Caco-2 (cell line): ENCODE measurements at regions not wholly inside any gene's neighbourhood (a gene's known extent, or its start where the extent isn't known, plus 50 kb on each side); places are given as distances from the start of the nearest gene placed in this dataset.

Experiments
- BruUV-seq: library from RNA; stranded (reverse); fragments of 400-500 nt; replicated peaks from 2 replicates; lab custom pipeline; 2021; lab: Mats Ljungman, UMichigan
- CTCF ChIA-PET: fragments of 300-600 bp; sonication (Branson Sonifier 250); formaldehyde crosslinking; loops from one replicate; lab custom pipeline; 2022; ENCODE audit warnings: antibody characterized with exemption; lab: Charles Lee
- POLR2A ChIA-PET: fragments of 300-600 bp; sonication (Branson Sonifier 250); formaldehyde crosslinking; loops from one replicate; lab custom pipeline; 2022; ENCODE audit warnings: antibody characterized with exemption; lab: Charles Lee
- DNase-seq, 2 experiments: peaks; one replicate each; pipeline versions ENCODE4 v3.0.0 to v3.0.0-alpha.2; 2020 to 2022
- H3K27me3 ChIP-seq: replicated peaks from 2 replicates; pipeline ENCODE4 v1.6.0; 2011; ENCODE audit warnings: low read length; ENCODE audit not compliant: control insufficient read depth, insufficient read depth
- H3K36me3 ChIP-seq: 2 replicates; pipeline ENCODE4 v1.5.1; 2011; ENCODE audit warnings: low read length; ENCODE audit not compliant: control insufficient read depth, insufficient read depth
- H3K4me1 ChIP-seq: fragments of 250-450 bp; sonication (Bioruptor Pico); 2 replicates; pipeline ENCODE4 v1.5.1; 2020; ENCODE audit warnings: mild to moderate bottlenecking
- H3K4me3 ChIP-seq: 2 replicates; pipeline ENCODE4 v1.5.1; 2011; ENCODE audit warnings: low read depth, mild to moderate bottlenecking, control low read depth, low read length
- H3K9me3 ChIP-seq: fragments of 250-450 bp; sonication (Bioruptor Pico); 2 replicates; pipeline ENCODE4 v1.5.1; 2020; ENCODE audit warnings: mild to moderate bottlenecking, moderate library complexity
- H3K27ac Mint-ChIP-seq: one replicate; pipeline ENCODE4 v1.8.0; 2022; ENCODE audit warnings: mixed read lengths; ENCODE audit not compliant: unreplicated experiment
- H3K27me3 Mint-ChIP-seq: one replicate; pipeline ENCODE4 v1.8.0; 2022; ENCODE audit warnings: mixed read lengths; ENCODE audit not compliant: insufficient read depth, unreplicated experiment
- H3K36me3 Mint-ChIP-seq: one replicate; pipeline ENCODE4 v1.8.0; 2022; ENCODE audit warnings: mild to moderate bottlenecking, mixed read lengths; ENCODE audit not compliant: insufficient read depth, unreplicated experiment
- H3K4me1 Mint-ChIP-seq: one replicate; pipeline ENCODE4 v1.8.0; 2022; ENCODE audit warnings: low read depth, mixed read lengths; ENCODE audit not compliant: unreplicated experiment
- H3K4me3 Mint-ChIP-seq: one replicate; pipeline ENCODE4 v1.8.0; 2022; ENCODE audit warnings: mild to moderate bottlenecking, moderate library complexity, mixed read lengths; ENCODE audit not compliant: unreplicated experiment
- H3K9me3 Mint-ChIP-seq: one replicate; pipeline ENCODE4 v1.8.0; 2022; ENCODE audit warnings: mixed read lengths; ENCODE audit not compliant: unreplicated experiment
- intact Hi-C: fragments of 100-400 bp; cut with micrococcal nuclease; formaldehyde crosslinking; loops from one replicate; pipeline ENCODE4 v1.10.0; 2022; ENCODE audit not compliant: unreplicated experiment
- TF ChIP-seq, protein P1 (sequence below), 2 experiments: fragments of 200-600 bp in 1 of 2; IDR thresholded peaks; 1 replicate in 1 of 2; 2 replicates in 1 of 2; pipeline versions ENCODE4 v1.5.1 to v1.8.0; 2011 to 2022; ENCODE audit warnings: antibody characterized with exemption in 1 of 2, control low read depth in 1 of 2, inconsistent platforms in 1 of 2, low read depth in 1 of 2, low read length in 1 of 2, mild to moderate bottlenecking in 1 of 2, moderate library complexity in 1 of 2; ENCODE audit not compliant: insufficient read depth in 1 of 2, severe bottlenecking in 1 of 2, unreplicated experiment in 1 of 2

DNA sequence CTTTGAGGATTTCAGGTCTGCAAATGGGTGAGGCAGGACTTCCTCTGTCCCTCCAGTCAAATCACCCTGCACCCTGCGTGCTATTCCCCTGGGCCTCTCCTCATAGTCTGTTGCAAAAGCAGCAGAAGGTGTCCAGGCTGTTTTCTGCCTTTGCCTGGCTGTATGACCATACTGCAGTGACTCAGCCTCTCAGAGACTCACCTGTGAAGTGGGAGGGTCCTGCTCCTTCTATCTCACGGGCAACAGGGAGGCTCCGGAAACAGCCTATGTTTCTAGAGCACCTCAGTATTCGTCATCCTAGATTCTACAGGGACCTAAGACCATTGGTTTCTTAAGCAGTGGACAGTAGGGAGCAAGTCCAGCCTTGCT lies 216.4 kb downstream of the TLE3 start:
- DNase-seq = no peak
- Mint-ChIP-seq H3K9me3 (no peaks in the 10 kb centered on the region), H3K36me3 (no peaks in the 10 kb centered on the region), H3K4me1 (peaks cover 6% of the 10 kb centered on the region), H3K27ac (no peak overlapping the region), H3K4me3 (no peak overlapping the region), H3K27me3 (peaks cover 2% of the 10 kb centered on the region)
- BruUV-seq = no TSS peak
- intact Hi-C loops = no loop called here
- ChIA-PET POLR2A (no interaction called here), CTCF (no interaction called here)
- Histone ChIP-seq H3K27me3 (no peaks in the 10 kb centered on the region), H3K9me3 (no peaks in the 10 kb centered on the region), H3K4me1 (no peaks in the 10 kb centered on the region), H3K4me3 (no peak overlapping the region), H3K36me3 (no peaks in the 10 kb centered on the region)
- TF ChIP-seq, protein P1, sequence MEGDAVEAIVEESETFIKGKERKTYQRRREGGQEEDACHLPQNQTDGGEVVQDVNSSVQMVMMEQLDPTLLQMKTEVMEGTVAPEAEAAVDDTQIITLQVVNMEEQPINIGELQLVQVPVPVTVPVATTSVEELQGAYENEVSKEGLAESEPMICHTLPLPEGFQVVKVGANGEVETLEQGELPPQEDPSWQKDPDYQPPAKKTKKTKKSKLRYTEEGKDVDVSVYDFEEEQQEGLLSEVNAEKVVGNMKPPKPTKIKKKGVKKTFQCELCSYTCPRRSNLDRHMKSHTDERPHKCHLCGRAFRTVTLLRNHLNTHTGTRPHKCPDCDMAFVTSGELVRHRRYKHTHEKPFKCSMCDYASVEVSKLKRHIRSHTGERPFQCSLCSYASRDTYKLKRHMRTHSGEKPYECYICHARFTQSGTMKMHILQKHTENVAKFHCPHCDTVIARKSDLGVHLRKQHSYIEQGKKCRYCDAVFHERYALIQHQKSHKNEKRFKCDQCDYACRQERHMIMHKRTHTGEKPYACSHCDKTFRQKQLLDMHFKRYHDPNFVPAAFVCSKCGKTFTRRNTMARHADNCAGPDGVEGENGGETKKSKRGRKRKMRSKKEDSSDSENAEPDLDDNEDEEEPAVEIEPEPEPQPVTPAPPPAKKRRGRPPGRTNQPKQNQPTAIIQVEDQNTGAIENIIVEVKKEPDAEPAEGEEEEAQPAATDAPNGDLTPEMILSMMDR (IDR thresholded peaks at IDR 0.05; ENCODE audit: insufficient read depth in 1 of 2, low read depth in 1 of 2, low read length in 1 of 2, severe bottlenecking in 1 of 2, unreplicated experiment in 1 of 2) = no peak

DNA sequence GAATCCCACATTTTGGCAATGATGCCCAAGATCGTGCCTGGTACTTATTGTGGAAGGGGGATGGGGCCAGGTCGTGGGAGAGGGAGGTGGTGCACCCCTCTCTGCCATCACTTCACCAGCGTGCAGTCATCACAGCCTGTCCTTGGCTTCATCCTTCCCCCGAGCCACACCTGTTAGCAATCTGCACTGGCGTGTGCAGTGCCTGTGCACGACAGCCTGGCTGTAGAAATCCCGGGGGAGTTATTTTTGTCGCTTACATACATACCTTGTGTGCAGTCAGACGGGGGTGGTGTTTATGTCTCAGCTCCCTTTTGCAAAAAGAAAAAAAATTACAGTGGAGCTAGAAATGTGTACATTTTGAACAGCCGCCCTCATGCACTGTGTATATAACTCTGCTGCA lies 216.0 kb downstream of the TLE3 start:
- DNase-seq = no peak
- Histone ChIP-seq H3K4me3 (no peak overlapping the region), H3K27me3 (no peaks in the 10 kb centered on the region), H3K4me1 (no peaks in the 10 kb centered on the region), H3K9me3 (no peaks in the 10 kb centered on the region), H3K36me3 (no peaks in the 10 kb centered on the region)
- intact Hi-C loops = no loop called here
- Mint-ChIP-seq H3K4me3 (no peak overlapping the region), H3K27ac (no peak overlapping the region), H3K9me3 (no peaks in the 10 kb centered on the region), H3K27me3 (peaks cover 2% of the 10 kb centered on the region), H3K36me3 (no peaks in the 10 kb centered on the region), H3K4me1 (peaks cover 1% of the 10 kb centered on the region)
- POLR2A ChIA-PET = no interaction called here
- CTCF ChIA-PET = no interaction called here
- BruUV-seq = no TSS peak
- TF ChIP-seq, protein P1 (IDR thresholded peaks at IDR 0.05; ENCODE audit: insufficient read depth in 1 of 2, low read depth in 1 of 2, low read length in 1 of 2, severe bottlenecking in 1 of 2, unreplicated experiment in 1 of 2) = no peak

DNA sequence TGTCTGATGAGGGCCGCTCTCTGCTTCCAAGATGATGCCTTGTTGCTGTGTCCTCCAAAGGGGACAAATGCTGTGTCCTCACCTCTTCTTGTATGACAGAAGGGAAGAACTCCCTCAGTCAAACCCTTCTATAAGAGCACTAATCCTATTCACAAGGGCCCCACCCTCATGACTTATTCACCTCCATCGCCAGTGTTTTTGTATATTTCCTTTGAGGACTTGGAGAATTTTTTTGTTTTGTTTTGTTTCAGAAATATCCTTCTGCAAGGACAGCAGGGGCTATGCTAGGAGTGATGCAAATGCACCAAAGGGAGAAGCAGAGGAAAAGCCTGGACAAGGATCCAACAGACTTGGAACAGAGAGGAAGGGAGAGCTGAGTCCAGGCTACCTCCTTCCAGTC lies 214.4 kb downstream of the TLE3 start:
- ChIA-PET CTCF (no interaction called here), POLR2A (no interaction called here)
- no peaks in the 10 kb centered on the region for H3K4me1 Mint-ChIP-seq
- Histone ChIP-seq H3K36me3 (no peaks in the 10 kb centered on the region), H3K4me1 (no peaks in the 10 kb centered on the region), H3K27me3 (no peaks in the 10 kb centered on the region), H3K9me3 (no peaks in the 10 kb centered on the region), H3K4me3 (no peak overlapping the region)
- no peak overlapping the region for H3K27ac Mint-ChIP-seq
- TF ChIP-seq, protein P1 (IDR thresholded peaks at IDR 0.05; ENCODE audit: insufficient read depth in 1 of 2, low read depth in 1 of 2, low read length in 1 of 2, severe bottlenecking in 1 of 2, unreplicated experiment in 1 of 2) = no peak
- no TSS peak for BruUV-seq
- DNase-seq = no peak
- H3K9me3 Mint-ChIP-seq = peaks cover 11% of the 10 kb centered on the region
- peaks cover 6% of the 10 kb centered on the region for H3K27me3 Mint-ChIP-seq
- intact Hi-C loops = no loop called here
- H3K36me3 Mint-ChIP-seq = no peaks in the 10 kb centered on the region
- H3K4me3 Mint-ChIP-seq = no peak overlapping the region
